ENCODE measurements at regions not wholly inside any gene's neighbourhood (a gene's known extent, or its start where the extent isn't known, plus 50 kb on each side); places are given as distances from the start of the nearest gene placed in this dataset.
"Not testable (repeated sequence)": the region's sequence is repeated elsewhere in the genome, so short reads cannot be mapped to it uniquely, and the experiment has no call there.

GRCh38 chr4:188432328-188432727 is 293.1 kb downstream of the TRIML1 start:
- H3K9me3 Mint-ChIP-seq: peaks cover 4% of the 10 kb centered on the region
- H3K36me3 Mint-ChIP-seq: no peaks in the 10 kb centered on the region
- H3K27me3 Mint-ChIP-seq (ENCODE audit: low read depth): no peaks in the 10 kb centered on the region
- no peak for DNase-seq (ENCODE audit: low spot score in 2 of 2, unreplicated experiment in 2 of 2)
- TF ChIP-seq CTCF (IDR thresholded peaks at IDR 0.05; ENCODE audit: unreplicated experiment): no peak
- H3K4me1 Mint-ChIP-seq: peaks cover 2% of the 10 kb centered on the region
- H3K4me3 Mint-ChIP-seq: no peak overlapping the region
- H3K27ac Mint-ChIP-seq: no peak overlapping the region

GRCh38 chr4:188433741-188434315 is 294.6 kb downstream of the TRIML1 start:
- no peak for DNase-seq (ENCODE audit: low spot score in 2 of 2, unreplicated experiment in 2 of 2)
- TF ChIP-seq CTCF (IDR thresholded peaks at IDR 0.05; ENCODE audit: unreplicated experiment): no peak
- Mint-ChIP-seq H3K4me1 (peaks cover 2% of the 10 kb centered on the region), H3K4me3 (no peak overlapping the region), H3K9me3 (peaks cover 4% of the 10 kb centered on the region), H3K27ac (no peak overlapping the region), H3K27me3 (ENCODE audit: low read depth) (no peaks in the 10 kb centered on the region), H3K36me3 (no peaks in the 10 kb centered on the region)

- H3K36me3 Mint-ChIP-seq: no peaks in the 10 kb centered on the region
- peaks cover 4% of the 10 kb centered on the region for H3K9me3 Mint-ChIP-seq
- H3K27ac Mint-ChIP-seq: no peak overlapping the region
- no peak overlapping the region for H3K4me3 Mint-ChIP-seq
- no peaks in the 10 kb centered on the region for H3K4me1 Mint-ChIP-seq
- no peak for DNase-seq (ENCODE audit: low spot score in 2 of 2, unreplicated experiment in 2 of 2)
- H3K27me3 Mint-ChIP-seq (ENCODE audit: low read depth): no peaks in the 10 kb centered on the region
- no peak for TF ChIP-seq CTCF (IDR thresholded peaks at IDR 0.05; ENCODE audit: unreplicated experiment)
Observed at GRCh38 chr4:188434643-188435042, 295.4 kb downstream of the TRIML1 start.

- no peak for TF ChIP-seq CTCF (IDR thresholded peaks at IDR 0.05; ENCODE audit: unreplicated experiment)
- H3K27ac Mint-ChIP-seq: no peak overlapping the region
- H3K4me3 Mint-ChIP-seq: no peak overlapping the region
- no peaks in the 10 kb centered on the region for H3K27me3 Mint-ChIP-seq (ENCODE audit: low read depth)
- H3K4me1 Mint-ChIP-seq: no peaks in the 10 kb centered on the region
- H3K36me3 Mint-ChIP-seq: no peaks in the 10 kb centered on the region
- peaks cover 4% of the 10 kb centered on the region for H3K9me3 Mint-ChIP-seq
- no peak for DNase-seq (ENCODE audit: low spot score in 2 of 2, unreplicated experiment in 2 of 2)
Observed at GRCh38 chr4:188435381-188435780, 296.1 kb downstream of the TRIML1 start.

GRCh38 chr4:188437535-188437934 is 298.3 kb downstream of the TRIML1 start:
- Mint-ChIP-seq H3K9me3 (peaks cover 2% of the 10 kb centered on the region), H3K27me3 (ENCODE audit: low read depth) (no peaks in the 10 kb centered on the region), H3K4me3 (no peak overlapping the region), H3K4me1 (no peaks in the 10 kb centered on the region), H3K27ac (no peak overlapping the region), H3K36me3 (no peaks in the 10 kb centered on the region)
- DNase-seq (ENCODE audit: low spot score in 2 of 2, unreplicated experiment in 2 of 2): no peak
- TF ChIP-seq CTCF (IDR thresholded peaks at IDR 0.05; ENCODE audit: unreplicated experiment): no peak

- not testable (repeated sequence) for H3K27ac Mint-ChIP-seq; H3K9me3 Mint-ChIP-seq; DNase-seq (ENCODE audit: low spot score in 2 of 2, unreplicated experiment in 2 of 2); H3K27me3 Mint-ChIP-seq (ENCODE audit: low read depth); H3K4me3 Mint-ChIP-seq; H3K4me1 Mint-ChIP-seq; H3K36me3 Mint-ChIP-seq
Observed at GRCh38 chr4:188438391-188438824, 299.2 kb downstream of the TRIML1 start.
